ENCODE measurements at regions not wholly inside any gene's neighbourhood (a gene's known extent, or its start where the extent isn't known, plus 50 kb on each side); places are given as distances from the start of the nearest gene placed in this dataset.
A peak's percentile ranks its signal among the peaks of the same experiment; 100 is the strongest.

DNA sequence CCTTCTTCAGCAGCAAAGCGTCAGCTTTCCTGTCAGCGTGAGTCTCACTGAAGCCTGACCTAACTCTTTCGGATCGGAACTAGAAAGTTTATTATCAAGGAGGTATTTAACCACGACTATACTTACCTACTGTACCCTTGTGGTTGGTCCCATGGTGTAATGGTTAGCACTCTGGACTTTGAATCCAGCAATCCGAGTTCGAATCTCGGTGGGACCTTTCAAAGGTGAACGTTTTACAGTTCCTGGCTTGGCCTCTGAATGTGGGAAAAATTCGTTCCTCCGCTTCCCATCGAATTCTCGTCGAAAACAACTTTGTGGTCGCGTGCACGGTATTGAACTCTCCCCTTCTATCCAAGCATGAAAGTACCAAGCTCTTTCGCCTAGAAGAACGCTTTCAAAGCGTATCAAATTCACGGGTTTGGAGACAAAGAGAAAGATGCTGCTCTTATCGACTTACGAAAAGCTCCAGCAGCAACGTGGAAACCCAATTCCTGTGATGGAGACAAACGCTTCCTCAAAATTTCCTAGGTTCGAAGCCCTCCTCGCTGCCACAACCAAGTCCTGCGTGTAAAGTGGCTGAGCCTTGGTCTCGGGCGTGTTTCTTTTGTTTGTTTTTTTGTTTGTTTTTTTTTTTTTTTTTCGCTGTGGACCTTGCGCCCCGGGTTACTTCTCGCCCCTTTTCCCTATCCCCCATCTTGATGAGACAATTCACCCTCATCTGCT, 63.7 kb downstream of the GPX5 start:
- Mint-ChIP-seq H3K27ac (peak overlapping the region; percentile 73), H3K9me3 (no peaks in the 10 kb centered on the region), H3K27me3 (ENCODE audit: insufficient read depth) (peaks cover 2% of the 10 kb centered on the region; the same call in 1 of the 2 replicates), H3K4me3 (peak overlapping the region; percentile 87), H3K4me1 (ENCODE audit: low read depth) (peaks cover 50% of the 10 kb centered on the region), H3K36me3 (ENCODE audit: low read depth) (no peaks in the 10 kb centered on the region)
- DNase-seq: peak; percentile 98
- TF ChIP-seq, protein P1, sequence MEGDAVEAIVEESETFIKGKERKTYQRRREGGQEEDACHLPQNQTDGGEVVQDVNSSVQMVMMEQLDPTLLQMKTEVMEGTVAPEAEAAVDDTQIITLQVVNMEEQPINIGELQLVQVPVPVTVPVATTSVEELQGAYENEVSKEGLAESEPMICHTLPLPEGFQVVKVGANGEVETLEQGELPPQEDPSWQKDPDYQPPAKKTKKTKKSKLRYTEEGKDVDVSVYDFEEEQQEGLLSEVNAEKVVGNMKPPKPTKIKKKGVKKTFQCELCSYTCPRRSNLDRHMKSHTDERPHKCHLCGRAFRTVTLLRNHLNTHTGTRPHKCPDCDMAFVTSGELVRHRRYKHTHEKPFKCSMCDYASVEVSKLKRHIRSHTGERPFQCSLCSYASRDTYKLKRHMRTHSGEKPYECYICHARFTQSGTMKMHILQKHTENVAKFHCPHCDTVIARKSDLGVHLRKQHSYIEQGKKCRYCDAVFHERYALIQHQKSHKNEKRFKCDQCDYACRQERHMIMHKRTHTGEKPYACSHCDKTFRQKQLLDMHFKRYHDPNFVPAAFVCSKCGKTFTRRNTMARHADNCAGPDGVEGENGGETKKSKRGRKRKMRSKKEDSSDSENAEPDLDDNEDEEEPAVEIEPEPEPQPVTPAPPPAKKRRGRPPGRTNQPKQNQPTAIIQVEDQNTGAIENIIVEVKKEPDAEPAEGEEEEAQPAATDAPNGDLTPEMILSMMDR (IDR thresholded peaks at IDR 0.05): no peak

DNA sequence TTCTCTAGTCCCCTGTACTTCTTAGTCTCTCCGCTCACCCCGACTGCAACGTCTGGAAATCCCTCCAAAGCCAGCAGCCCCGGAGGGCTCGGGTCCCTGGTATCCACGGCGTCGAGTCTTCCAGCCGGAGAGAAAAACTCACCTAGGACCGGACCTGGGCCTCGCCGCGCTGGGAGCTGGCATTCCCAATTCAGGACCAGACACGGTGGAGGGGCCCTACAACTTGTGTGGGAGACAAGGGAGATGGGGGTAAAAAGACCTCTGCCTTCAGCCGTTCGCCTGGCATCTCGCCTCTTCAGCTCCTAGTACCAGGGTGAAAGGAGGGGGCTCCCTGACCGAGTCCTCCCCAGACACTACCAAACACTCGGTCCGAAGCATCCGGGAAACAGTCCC, 64.3 kb downstream of the GPX5 start:
- DNase-seq: no peak
- H3K4me1 Mint-ChIP-seq (ENCODE audit: low read depth): peaks cover 50% of the 10 kb centered on the region
- H3K27ac Mint-ChIP-seq: peak overlapping the region; percentile 73
- H3K27me3 Mint-ChIP-seq (ENCODE audit: insufficient read depth): peaks cover 2% of the 10 kb centered on the region; the same call in 1 of the 2 replicates
- no peaks in the 10 kb centered on the region for H3K9me3 Mint-ChIP-seq
- no peaks in the 10 kb centered on the region for H3K36me3 Mint-ChIP-seq (ENCODE audit: low read depth)
- TF ChIP-seq, protein P1 (IDR thresholded peaks at IDR 0.05): no peak
- peak overlapping the region; percentile 87 for H3K4me3 Mint-ChIP-seq

DNA sequence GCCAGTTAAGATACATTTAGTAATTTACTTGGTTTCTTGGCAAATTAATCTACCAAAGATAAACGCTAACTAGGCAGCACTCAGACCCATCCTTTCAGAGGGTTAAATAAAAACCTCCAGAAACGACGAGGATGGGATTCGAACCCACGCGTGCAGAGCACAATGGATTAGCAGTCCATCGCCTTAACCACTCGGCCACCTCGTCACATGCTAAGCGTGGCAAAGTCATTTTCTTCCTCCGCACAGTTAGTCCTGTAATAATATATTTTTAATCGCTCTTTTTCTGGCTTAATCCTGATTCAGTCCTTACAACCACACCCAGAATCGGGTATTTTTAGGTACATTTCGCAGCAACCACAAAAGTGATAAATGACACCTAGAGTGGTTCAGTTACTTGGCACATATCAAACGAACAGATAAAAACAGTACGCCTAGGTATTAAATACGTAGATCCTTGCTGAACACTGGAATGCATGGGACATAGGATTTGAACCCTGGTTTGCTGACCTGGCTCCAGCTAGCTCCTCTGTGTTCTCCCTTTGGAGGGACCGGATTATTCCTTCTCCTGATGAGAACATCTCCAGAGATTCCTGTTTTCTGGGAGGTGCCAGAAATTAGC, 71.6 kb downstream of the GPX5 start:
- Mint-ChIP-seq H3K9me3 (no peaks in the 10 kb centered on the region), H3K27ac (no peak overlapping the region), H3K27me3 (ENCODE audit: insufficient read depth) (peaks cover 1% of the 10 kb centered on the region; the same call in 1 of the 2 replicates), H3K4me3 (peak overlapping the region; percentile 89), H3K36me3 (ENCODE audit: low read depth) (no peaks in the 10 kb centered on the region), H3K4me1 (ENCODE audit: low read depth) (peaks cover 11% of the 10 kb centered on the region)
- peak; percentile 86 for DNase-seq
- TF ChIP-seq, protein P1 (IDR thresholded peaks at IDR 0.05): no peak

DNA sequence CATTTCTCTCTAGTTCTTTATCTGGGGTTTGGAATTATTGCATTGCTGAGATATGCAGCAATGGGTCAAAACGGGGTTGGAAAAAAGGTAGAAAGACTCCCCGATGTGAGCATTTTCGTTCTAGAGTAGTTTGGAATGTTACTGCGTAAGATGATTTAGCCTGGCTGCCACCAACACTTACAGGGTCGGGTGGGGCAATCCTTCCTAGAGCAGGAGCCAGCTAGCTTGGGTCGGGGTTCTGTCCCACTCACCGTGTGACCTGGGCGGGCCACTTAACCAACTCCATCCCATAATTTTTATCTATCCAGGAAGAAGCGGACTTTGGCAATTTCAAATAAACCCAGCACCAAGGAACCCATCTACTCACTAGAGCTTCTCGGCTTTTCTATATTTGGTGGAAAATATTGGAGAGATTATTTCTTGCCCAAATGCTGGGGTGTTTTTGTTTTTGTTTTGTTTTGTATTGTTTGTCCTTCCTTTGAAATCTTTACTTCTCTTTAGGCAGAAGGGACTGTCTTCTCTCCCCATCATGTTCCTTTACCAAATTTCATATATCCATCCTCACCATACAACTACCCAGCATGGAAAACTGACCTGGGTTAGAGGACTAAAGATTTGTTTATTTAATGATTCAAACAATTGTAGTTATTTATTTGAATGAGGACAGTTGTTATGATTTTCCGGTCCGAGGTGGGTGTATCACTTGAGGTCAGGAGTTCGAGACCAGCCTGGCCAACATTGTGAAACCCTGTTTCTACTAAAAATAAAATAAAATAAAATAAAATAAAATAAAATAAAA, 72.4 kb downstream of the GPX5 start:
- no peak for DNase-seq
- H3K9me3 Mint-ChIP-seq: no peaks in the 10 kb centered on the region
- TF ChIP-seq, protein P1 (IDR thresholded peaks at IDR 0.05): no peak
- H3K36me3 Mint-ChIP-seq (ENCODE audit: low read depth): no peaks in the 10 kb centered on the region
- peaks cover 1% of the 10 kb centered on the region; the same call in 1 of the 2 replicates for H3K27me3 Mint-ChIP-seq (ENCODE audit: insufficient read depth)
- H3K4me3 Mint-ChIP-seq: peak overlapping the region; percentile 89
- H3K4me1 Mint-ChIP-seq (ENCODE audit: low read depth): peaks cover 11% of the 10 kb centered on the region
- H3K27ac Mint-ChIP-seq: no peak overlapping the region

DNA sequence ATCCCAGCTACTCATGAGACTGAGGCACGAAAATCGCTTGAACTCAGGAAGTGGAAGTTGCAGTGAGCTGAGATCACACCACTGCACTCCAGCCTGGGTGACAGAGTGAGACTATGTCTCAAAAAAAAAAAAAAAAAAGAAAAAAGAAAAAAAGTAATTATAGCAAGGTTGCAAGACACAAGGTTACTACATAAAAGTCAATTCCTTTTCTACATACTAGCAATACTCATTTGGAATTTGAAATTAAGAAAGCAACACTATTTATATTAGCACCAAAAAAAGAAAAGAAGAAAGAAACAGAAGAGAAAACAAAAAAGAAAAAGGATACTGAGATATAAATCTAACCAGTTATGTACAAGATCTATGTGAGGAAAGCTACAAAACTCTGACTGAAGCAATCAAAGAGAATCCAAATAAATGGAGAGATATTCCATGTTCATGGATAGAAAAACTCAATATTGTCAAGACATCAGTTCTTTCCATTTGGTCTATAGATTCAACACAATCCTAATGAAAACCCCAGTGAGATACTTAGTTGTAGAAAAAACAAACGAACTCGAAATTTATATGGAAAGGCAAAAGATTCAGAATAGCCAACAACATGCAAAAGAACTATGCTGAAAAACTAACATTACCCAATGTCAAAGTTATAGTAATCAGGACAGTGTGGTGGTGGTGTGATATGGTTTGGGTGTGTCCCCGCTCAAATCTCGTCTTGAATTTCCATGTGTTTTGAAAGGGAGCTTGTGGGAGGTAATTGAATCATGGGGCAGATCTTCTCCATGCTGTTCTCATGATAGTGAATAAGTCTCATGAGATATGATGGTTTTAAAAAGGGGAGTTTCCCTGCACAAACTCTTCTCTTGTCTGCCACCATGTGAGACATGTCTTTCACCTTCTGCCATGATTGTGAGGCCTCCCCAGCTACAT, 73.3 kb downstream of the GPX5 start:
- no peak overlapping the region for H3K27ac Mint-ChIP-seq
- no peak overlapping the region for H3K4me3 Mint-ChIP-seq
- DNase-seq: no peak
- H3K36me3 Mint-ChIP-seq (ENCODE audit: low read depth): no peaks in the 10 kb centered on the region
- no peaks in the 10 kb centered on the region for H3K9me3 Mint-ChIP-seq
- peaks cover 1% of the 10 kb centered on the region; the same call in 1 of the 2 replicates for H3K27me3 Mint-ChIP-seq (ENCODE audit: insufficient read depth)
- peaks cover 11% of the 10 kb centered on the region for H3K4me1 Mint-ChIP-seq (ENCODE audit: low read depth)
- TF ChIP-seq, protein P1 (IDR thresholded peaks at IDR 0.05): no peak
